Left forelimb (tissue), 1 donor: ENCODE measurements at regions not wholly inside any gene's neighbourhood (a gene's known extent, or its start where the extent isn't known, plus 50 kb on each side); places are given as distances from the start of the nearest gene placed in this dataset.

ENCODE experiments used
- DNase-seq: peaks from one replicate; pipeline ENCODE4 v3.0.0-alpha.2; 2018; ENCODE audit warnings: low spot score

DNA sequence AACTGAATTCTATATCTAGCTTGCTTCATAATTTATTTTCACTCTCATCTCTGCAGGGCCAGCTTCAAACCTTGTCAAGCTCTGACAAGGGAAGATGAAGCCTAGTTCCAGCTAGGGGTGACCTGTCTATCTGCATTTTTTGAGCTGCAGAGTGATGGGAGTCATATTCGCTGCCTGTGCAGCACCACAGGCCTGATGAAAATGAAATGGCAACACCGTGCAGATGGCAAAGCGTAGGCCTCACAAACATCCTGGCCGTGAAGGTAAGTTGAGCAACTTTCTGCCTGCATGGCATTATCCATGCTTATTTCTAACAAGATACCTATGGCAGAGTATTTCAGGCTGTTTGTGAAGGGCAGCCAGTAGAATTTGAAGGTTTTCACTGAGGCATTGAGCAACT lies 86.4 kb upstream of the C1QTNF9B start:
- no peak for DNase-seq

DNA sequence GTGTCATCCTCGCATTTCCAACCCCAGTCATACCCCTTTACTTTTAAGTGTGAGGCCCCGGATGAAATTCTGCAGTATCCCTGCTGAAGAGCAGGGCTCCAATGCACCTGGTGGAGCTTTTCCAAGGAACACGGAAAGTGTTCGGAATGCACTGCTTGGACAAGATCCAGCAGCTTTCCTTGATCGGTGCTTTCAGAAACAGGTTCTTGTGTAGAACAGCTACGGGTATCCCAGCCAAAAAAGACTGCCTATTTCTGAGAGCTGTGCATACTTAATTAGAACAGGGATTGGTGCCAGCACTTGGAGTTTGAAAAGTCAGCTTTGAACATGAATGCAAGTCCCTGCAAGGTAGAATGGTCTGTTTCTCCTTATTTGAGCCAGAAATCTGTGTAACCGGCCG lies 87.2 kb upstream of the C1QTNF9B start:
- no peak for DNase-seq

DNA sequence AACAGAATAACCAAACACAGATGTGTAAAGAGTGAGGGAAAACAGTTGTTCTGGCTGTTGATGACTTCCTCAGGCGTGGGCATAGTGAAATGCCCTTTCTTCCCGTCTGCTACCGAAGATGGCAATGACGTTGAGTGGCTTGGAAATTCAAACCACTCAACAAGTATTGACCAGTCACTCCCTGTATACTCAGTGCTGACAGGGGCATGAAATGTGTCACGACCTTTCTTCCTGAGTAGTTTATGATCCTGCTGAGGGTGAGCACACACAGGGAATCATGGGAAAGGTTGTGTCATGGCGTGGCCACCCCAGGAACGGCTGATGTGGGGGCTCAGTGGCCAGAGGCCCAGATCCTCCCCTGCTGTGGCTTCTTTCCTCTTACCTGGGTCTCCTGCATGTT lies 87.8 kb upstream of the C1QTNF9B start:
- no peak for DNase-seq

DNA sequence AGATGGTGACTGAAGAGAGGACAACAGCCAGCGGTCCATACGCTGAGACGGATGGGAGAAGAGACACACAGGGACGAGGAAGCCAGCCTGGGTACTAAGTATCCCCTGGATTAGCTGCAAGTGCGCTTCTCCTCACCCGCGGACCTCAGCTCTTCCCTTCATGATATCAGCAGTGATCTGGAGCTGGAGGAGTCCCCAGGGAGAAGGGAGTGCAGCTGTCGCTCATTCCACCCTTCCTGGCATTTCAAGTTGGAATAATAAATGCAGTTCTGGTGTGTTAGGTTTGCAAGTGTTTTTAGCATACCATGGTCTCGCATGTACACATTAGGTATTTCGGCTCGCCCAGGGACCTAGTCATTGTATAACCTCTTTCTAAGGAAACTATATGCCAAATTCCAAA lies 88.5 kb upstream of the C1QTNF9B start:
- DNase-seq = no peak

DNA sequence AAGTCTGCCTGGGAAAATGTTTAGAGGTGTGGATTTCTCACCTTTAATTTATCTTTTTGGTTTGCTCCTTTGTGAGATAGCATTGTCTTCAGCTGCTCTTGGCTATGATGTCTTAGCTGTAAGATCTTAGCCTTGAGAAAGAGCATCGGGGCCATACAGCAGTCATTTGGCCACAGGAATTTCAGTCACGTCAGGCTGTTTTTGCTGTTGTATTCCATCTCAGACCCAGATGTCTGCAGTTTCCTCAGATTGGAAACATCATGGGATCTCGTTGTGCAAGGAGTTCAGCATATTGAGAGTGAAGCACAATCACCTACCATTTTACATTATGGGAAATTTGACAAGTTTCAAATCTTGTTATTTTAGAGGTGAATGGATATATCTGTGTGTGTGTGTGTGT lies 89.3 kb upstream of the C1QTNF9B start:
- no peak for DNase-seq

DNA sequence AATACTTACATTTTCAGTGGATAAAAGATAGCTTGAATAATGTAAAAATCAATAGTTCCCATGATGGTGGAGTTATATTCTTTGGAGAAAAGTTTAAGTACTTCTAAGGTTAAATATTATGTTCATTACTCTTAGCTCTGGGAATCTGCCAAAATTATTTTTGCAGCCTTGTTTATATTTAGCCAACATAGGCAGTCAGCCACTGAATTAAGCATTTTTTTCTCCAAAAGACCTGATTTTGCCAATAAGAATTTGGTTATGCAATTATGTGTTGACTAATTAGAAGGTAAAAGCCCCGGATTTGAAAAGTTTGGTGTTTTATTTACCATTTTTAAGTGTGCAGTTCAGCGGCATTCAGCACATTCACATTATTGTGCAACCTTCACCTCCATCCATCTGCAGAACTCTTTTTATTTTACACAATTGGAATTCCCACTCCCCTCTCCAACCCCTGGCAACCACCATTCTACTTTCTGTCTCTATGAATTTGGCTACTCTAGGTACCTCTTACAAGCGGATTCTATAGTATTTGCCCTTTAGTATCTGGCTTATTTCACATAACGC lies 90.1 kb upstream of the C1QTNF9B start:
- no peak for DNase-seq

DNA sequence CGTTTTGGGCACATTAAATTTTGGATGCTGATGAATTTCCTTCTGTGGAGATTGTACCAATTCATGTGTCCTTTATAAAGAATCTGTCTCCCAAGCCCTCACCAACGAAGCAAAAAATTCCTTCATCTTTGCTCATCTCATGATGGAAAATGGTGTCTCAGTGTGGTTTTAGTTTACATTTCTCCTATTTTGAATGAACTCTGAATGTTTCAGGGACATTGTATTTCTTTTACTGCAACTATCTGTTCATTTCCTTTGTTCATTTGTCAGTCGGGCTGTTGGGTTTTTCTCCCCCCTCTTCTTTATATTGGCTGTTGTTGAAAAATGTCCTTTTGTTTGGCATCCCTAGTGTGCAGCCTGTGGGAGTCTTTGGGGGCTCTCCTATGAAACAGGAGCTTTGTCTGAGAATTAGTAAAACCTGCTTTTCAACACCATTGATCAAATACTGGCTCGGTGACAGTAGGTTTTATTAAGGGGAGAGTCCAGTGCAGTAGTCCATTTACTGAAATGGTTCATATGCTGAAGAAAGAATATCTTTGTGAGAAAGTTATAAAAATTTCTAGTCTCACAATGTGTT lies 91.3 kb upstream of the C1QTNF9B start:
- DNase-seq = no peak

DNA sequence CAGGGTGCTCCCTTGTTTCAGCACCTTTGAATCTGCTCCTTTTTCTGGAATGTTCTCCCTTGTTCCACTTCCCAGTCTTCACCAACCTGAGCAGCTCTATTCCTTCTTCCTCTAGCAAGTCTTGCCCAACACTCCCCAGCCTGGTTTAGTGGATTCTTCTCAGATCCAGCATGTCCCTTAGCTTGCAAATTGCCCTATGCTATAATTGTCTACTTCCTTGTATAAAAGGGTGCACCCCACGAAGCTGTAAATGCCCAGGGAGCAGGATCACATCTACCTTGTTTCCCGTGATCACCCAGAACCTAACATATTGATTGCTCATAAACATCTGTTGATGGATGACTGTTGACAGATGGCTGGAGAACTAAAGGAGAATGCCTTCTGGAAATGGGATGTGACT lies 93.2 kb upstream of the C1QTNF9B start:
- DNase-seq = no peak

DNA sequence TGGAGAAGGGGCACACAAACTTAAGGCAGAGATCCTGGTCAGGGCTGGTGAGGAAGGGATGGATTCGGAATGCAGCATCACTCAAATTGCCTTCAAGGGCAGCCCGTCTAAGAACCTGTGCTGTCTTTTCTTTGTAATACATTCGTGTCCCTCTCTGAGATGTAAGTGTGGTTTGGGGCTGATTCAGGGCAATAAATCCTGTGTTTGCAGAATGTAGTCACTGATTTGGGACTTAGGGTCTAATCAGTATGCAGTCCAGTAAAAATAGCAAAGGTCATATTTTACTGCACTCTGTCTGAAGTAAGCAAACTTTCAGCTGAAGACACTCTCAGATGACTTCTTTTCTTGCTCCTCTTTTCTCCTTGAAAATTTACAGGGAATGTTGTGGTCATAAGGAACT lies 93.8 kb upstream of the C1QTNF9B start:
- no peak for DNase-seq

DNA sequence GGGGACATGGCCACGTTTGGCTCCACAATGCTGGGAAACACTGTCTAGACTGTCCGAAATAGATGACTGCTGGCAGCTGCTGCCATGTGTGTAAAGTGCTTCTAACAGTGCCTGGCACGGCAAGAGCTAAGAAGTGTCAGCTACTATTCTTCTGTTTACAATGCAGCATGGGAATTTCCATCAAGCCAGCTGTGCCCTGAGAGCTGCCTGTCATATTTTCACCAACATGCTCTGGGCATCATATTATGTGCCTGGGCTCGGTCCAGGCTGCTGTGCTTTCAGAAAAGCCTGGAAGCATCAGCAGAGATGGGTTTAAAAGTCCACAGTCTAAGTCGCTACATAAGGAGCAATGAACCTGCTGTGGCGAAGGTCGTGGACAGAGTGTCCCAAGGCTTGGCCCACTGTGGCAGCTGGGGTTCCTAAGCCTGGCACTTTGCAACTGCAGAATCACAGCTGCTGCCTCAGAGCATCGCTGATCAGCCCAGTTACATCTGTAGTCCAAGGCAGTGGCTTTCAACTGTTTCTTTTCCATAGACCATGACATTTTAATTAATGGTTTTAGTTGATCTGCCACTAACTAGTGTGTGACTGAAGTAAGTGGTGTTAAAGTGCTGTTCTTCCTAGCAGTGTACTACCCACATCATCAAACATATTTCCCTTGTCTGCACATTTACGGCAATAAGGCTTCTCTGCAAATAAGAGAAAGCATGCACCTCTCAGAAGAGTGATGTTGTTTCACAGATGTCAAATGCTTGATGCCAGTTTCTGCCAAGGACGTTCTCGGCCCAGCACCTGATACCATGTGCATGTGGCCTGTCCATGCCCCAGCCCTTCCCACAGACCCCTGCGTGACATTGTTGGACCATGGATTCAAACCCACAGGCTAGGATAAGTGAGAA lies 95.7 kb upstream of the C1QTNF9B start:
- peak; percentile 71 for DNase-seq

DNA sequence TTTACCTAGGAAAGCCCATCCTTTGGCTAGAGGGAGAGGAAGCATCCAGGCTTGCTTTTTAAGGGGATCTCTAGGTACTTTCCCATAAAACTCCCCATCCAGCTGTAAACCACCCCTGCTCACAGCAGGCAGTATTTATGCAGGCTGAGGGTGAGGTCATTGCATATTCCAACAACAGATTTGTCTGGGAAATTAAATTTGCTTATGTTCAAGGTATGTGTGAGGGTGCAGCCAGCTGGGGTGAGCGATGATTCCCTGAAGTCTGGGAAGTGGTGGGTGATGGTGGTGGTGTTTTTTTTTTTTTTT lies 96.3 kb upstream of the C1QTNF9B start:
- no peak for DNase-seq

DNA sequence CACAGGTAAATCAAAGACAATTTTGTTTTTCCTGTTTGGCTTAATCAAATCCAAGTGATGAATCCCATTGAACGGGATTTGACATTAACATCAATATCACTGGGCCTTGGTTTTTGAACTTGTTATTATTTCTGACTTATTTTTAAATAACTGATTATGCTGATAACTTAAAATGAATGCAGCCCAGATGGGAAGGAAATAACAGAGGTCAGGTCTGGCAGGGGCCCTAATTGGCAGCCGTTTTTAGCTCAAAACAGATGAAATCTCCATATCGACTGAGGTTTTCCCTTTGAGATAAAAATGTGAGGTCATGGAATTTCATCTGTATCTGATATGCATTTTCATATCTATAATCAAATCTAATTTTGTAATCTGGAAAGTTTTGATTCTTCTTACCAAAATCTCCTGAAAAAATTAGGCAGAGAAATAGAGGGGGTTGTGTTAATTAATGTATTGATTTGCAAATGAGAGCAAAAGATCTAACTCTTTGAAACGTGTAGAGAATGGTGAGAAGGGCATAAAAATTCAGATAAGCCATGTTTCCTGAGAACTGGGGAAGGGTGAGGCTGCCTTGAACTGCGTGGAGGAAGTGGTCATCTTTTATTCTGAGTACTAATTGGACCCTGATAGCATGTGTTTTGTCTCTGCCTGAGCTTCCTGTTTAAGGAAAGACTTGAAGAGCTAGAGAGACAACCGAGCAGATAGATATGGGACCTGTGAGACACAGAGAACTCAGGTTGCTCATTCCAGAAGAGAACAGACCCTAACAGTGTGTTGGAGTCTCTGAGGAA lies 98.2 kb upstream of the C1QTNF9B start:
- no peak for DNase-seq

DNA sequence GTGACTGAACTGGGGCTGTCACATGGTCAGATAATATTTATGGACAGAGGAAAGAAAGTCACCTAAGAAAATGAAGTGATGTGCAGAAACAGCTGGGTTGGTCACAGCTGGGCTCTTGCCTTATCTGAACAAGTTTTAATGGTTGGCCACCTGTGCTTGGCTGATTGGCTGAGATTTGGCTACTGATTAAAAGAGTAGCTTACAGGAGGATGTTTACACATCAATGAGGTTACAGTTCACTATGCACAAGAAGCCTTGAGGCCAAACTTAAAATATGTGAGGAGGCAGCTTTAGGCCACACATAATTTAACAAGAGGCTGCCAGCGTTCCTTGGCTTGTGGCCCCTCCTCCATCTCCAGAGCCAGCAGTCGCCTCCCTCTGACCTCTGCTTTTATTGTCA lies 99.2 kb upstream of the C1QTNF9B start:
- DNase-seq = no peak

DNA sequence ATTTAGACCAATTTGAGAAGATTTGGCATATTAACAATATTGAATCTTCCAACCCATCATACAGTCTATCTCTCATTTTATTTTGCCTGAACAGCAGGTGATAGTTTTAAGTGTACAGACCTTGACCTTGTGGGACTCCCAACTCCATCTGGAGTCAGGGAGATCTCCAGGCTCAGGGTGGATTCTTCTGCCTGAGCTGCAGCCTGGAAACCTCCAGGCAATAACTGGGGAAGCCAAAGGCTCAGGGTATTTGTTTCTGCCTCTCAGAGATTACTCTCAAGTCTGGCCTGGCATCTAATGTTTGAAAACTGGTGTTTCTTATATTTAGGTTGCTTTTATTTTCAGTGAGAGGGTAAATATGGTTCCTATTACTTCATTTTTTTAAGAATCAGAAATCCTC lies 102.1 kb upstream of the C1QTNF9B start:
- DNase-seq = no peak

DNA sequence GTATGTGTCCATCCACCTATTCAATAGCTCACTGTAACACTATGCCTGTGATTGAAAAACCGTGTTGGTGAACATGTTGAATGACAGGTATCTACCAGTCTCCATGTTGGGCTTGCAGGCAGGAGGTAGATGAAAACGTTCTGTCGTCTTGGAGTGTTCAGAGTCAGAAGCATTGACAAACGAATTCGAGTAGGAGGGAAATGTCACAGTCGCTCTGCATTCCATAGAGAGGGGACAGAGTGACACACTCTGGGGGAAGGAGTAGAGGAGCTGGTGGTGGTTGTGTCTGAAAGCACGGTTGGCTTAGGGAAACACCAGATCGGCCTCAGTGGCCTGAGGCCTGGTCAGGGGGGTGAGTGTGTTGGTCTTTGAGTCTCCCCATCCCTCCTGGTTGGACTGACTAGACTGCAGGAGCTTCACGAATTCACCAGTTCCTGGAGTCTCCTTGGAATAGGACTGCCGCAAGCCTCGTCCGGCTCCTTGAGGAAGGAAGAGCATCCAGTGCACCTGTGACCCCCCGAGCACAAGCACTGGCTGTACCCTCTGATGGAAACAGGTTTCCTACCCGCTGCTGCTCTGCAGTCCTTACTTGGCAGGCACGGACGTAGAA lies 105.0 kb upstream of the C1QTNF9B start:
- no peak for DNase-seq

DNA sequence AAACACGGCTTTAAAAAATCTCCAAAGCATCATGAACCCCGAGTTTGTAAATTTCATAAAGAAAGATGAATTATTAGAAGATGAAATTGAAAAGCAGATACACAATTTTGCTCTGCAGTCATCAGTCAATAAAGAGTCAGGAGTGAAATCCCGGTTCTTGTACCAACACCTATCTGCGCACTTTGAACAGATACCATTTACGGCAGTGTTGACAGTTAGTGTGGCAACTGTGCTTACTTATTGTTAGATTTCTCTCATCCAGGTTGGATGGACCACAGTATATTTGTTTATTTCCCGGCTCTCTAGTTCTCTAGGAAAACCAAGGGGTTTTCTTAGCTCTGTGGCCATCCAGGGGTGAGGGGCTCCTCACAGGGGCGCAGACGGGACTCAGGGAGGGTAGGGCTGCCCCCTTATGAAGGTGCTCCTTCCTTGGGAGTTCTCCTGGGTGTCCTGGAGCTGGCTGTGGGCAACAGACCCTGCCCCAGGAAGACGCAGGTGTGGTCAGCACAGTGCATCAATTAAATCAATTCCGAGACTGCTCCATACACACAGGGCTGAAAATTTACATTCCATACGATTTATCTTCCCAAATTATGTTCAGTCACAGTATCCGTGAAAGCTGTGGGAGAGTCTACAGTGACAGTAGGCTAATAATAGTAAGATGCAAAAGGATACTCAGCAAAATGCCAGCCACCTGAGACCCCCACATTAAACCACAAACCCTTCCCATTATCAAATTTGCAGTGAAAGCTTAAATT lies 107.0 kb upstream of the C1QTNF9B start:
- no peak for DNase-seq

DNA sequence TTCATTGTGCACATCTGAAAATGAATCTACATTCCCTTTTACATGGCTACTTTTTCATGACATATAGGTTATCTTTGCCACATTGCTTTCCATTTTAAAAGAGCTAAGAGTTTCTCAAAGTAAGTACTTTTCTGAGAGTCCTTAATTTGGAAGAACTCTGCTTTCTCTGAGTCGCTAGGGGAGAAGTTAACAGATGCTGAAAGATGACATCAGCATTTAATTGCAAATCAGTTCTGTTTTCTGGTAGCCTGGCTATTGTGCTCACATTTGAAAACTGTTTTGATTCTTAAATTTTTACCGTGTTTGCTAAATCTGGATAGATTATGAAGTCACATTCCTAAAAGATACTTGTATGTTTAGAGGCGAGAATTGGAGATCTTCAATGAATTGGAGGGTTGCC lies 107.7 kb upstream of the C1QTNF9B start:
- DNase-seq = no peak

DNA sequence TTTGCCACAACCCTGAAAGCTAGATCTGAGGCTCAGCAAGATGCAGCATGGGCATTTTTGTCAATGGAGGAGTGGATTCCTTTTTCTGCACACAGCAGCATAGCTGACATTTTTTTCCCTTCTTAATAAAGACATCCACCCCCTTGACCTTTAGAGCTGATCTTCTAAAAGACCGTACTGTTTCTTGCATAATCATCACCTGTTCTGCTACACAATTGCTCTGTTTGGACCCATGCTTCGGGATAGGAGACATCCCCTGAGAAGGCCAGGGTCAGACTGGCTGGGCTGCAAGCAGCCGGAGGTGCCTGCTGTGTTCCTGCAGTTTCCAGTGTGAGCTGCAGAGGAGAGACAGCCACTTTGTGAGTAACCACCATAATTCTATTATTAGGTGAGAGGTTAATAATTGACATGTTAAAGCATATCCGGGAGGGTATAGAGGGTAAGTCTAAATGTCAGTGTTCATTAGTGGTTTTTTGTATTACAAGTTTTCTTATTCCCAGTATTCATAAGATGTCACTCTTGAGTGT lies 108.5 kb upstream of the C1QTNF9B start:
- DNase-seq = no peak

DNA sequence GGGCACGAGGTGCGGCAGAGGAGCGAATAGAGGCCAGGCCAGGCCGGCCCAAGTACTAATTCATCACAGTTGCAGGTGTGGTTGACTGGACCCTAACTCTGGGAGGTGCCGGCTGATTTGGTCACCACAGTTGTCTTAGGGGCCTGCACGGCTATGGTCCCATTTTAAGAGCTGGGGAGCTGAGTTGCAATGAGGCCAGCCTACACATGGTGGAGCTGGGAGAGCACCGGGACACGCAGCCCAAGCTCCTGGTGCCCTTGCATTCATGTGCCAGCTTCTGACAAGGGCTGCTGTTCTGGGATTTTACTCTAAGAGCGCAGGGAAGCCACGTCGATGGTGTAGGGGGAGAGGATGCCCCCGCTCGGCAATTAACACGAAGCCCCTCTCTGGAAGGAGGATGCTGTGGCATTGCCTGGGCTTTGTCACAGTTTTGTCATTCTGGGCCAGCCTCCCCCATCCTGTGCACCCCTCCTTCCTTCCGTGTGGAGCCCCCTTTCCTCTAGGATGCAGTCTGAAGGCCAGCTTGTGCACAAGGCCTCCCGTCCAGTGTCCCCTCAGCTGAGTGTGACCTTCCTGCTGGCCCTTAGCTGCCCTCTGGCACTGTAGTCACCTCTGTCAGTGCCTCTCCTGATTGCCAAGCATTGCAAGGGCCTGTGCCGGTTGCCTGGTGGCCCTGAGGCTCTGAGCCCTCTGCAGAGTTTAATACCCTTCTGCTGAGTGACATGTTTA lies 109.4 kb upstream of the C1QTNF9B start:
- DNase-seq = no peak

DNA sequence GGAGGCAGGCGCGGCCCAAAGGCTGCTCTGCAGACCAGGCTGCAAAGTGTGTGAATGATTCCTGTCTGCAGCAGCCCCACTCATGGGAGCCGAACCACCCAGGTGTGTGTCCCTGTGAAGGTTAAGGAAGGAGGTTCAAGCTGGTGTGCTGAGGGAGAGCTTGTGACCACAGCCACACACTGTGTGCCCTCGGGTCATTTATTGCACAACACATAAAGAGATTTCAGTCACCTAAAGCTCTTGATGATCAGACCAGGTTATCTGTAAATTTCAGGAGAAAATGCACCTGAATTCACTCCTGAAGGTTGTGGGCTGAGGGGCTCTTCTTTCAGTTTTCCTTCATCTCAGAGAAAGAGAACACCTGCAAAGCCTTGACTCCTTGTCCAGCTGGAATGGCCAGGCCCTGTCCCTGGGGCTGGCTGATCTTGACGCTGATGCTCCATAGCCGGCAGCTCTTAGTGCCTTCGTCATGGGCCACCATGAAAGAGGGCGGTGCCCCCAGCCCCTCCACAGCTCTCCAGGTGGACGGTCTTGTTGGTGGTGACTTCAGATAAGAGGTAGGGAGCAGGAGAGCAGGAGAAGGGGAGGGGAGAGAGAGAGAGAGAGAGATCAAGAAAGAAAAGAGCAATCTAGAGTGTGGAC lies 110.8 kb upstream of the C1QTNF9B start:
- no peak for DNase-seq
